ENCODE measurements at regions not wholly inside any gene's neighbourhood (a gene's known extent, or its start where the extent isn't known, plus 50 kb on each side); places are given as distances from the start of the nearest gene placed in this dataset.

DNA sequence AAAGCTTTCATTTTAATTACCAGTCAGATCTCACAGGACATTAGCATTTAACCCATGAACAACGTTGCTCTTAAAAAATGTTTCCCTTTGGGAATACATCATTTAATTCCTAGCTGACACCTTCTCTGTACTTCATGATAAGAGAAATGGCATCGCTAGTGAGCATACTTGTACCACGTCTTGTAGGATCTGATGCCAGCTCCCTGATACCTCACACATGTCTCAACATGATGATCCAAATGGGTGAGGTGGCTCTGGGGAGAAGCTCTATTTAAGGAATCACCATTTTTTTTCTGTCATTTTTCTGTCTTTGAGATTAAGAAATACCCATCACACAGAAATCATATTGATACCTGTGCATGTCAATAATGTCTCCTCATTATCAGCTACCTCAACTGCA lies 772.1 kb upstream of the CA10 start:
- TF ChIP-seq, protein P1, sequence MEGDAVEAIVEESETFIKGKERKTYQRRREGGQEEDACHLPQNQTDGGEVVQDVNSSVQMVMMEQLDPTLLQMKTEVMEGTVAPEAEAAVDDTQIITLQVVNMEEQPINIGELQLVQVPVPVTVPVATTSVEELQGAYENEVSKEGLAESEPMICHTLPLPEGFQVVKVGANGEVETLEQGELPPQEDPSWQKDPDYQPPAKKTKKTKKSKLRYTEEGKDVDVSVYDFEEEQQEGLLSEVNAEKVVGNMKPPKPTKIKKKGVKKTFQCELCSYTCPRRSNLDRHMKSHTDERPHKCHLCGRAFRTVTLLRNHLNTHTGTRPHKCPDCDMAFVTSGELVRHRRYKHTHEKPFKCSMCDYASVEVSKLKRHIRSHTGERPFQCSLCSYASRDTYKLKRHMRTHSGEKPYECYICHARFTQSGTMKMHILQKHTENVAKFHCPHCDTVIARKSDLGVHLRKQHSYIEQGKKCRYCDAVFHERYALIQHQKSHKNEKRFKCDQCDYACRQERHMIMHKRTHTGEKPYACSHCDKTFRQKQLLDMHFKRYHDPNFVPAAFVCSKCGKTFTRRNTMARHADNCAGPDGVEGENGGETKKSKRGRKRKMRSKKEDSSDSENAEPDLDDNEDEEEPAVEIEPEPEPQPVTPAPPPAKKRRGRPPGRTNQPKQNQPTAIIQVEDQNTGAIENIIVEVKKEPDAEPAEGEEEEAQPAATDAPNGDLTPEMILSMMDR (conservative IDR thresholded peaks at IDR 0.05; ENCODE audit: low read depth in 2 of 2): no peak
- TF ChIP-seq EZH2 (IDR thresholded peaks at IDR 0.05; ENCODE audit: low read depth, unreplicated experiment) (no peak), POLR2AphosphoS5 (IDR thresholded peaks at IDR 0.05; ENCODE audit: low read depth) (no peak), JUNB (IDR thresholded peaks at IDR 0.05; ENCODE audit: unreplicated experiment) (no peak)
- TF ChIP-seq, protein P2, sequence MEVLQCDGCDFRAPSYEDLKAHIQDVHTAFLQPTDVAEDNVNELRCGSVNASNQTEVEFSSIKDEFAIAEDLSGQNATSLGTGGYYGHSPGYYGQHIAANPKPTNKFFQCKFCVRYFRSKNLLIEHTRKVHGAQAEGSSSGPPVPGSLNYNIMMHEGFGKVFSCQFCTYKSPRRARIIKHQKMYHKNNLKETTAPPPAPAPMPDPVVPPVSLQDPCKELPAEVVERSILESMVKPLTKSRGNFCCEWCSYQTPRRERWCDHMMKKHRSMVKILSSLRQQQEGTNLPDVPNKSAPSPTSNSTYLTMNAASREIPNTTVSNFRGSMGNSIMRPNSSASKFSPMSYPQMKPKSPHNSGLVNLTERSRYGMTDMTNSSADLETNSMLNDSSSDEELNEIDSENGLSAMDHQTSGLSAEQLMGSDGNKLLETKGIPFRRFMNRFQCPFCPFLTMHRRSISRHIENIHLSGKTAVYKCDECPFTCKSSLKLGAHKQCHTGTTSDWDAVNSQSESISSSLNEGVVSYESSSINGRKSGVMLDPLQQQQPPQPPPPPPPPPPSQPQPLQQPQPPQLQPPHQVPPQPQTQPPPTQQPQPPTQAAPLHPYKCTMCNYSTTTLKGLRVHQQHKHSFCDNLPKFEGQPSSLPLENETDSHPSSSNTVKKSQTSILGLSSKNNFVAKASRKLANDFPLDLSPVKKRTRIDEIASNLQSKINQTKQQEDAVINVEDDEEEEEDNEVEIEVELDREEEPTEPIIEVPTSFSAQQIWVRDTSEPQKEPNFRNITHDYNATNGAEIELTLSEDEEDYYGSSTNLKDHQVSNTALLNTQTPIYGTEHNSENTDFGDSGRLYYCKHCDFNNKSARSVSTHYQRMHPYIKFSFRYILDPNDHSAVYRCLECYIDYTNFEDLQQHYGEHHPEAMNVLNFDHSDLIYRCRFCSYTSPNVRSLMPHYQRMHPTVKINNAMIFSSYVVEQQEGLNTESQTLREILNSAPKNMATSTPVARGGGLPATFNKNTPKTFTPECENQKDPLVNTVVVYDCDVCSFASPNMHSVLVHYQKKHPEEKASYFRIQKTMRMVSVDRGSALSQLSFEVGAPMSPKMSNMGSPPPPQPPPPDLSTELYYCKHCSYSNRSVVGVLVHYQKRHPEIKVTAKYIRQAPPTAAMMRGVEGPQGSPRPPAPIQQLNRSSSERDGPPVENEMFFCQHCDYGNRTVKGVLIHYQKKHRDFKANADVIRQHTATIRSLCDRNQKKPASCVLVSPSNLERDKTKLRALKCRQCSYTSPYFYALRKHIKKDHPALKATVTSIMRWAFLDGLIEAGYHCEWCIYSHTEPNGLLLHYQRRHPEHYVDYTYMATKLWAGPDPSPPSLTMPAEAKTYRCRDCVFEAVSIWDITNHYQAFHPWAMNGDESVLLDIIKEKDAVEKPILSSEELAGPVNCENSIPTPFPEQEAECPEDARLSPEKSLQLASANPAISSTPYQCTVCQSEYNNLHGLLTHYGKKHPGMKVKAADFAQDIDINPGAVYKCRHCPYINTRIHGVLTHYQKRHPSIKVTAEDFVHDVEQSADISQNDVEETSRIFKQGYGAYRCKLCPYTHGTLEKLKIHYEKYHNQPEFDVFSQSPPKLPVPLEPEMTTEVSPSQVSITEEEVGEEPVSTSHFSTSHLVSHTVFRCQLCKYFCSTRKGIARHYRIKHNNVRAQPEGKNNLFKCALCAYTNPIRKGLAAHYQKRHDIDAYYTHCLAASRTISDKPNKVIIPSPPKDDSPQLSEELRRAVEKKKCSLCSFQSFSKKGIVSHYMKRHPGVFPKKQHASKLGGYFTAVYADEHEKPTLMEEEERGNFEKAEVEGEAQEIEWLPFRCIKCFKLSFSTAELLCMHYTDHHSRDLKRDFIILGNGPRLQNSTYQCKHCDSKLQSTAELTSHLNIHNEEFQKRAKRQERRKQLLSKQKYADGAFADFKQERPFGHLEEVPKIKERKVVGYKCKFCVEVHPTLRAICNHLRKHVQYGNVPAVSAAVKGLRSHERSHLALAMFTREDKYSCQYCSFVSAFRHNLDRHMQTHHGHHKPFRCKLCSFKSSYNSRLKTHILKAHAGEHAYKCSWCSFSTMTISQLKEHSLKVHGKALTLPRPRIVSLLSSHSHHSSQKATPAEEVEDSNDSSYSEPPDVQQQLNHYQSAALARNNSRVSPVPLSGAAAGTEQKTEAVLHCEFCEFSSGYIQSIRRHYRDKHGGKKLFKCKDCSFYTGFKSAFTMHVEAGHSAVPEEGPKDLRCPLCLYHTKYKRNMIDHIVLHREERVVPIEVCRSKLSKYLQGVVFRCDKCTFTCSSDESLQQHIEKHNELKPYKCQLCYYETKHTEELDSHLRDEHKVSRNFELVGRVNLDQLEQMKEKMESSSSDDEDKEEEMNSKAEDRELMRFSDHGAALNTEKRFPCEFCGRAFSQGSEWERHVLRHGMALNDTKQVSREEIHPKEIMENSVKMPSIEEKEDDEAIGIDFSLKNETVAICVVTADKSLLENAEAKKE (CRISPR knock-in tag; IDR thresholded peaks at IDR 0.05): no peak

Measured in GM23338 (cell line).